Endothelial cell of umbilical vein (primary cell): ENCODE measurements at regions not wholly inside any gene's neighbourhood (a gene's known extent, or its start where the extent isn't known, plus 50 kb on each side); places are given as distances from the start of the nearest gene placed in this dataset.

Experiments used
- BruUV-seq: library from RNA; stranded (reverse); fragments of 400-500 nt; replicated peaks from 2 replicates; lab custom pipeline; 2021; lab: Mats Ljungman, UMichigan
- CTCF ChIA-PET: fragments of 300-600, 350-600 bp; sonication (Branson Sonifier 250); formaldehyde crosslinking; loops from one replicate; lab custom pipeline; 2021; ENCODE audit warnings: antibody characterized with exemption, inconsistent platforms; lab: Charles Lee
- POLR2A ChIA-PET: fragments of 300-600, 350-600 bp; sonication (Branson Sonifier 250); formaldehyde crosslinking; loops from one replicate; lab custom pipeline; 2021; ENCODE audit warnings: antibody characterized with exemption, inconsistent platforms; lab: Charles Lee
- DNase-seq: peaks from one replicate; pipeline ENCODE4 v3.0.0-alpha.2; 2011; ENCODE audit warnings: low read depth, low spot score
- FAIRE-seq: peaks from 2 replicates; lab custom pipeline; 2011; peaks lifted over from hg19 to GRCh38; lab: Jason Lieb, UNC
- H2AFZ ChIP-seq: 2 replicates; pipeline ENCODE4 v1.6.0; 2012; ENCODE audit warnings: low read depth, low read length, control low read depth, inconsistent platforms
- H3K27ac ChIP-seq: 2 replicates; pipeline ENCODE4 v1.5.1; 2011; ENCODE audit warnings: low read depth, mild to moderate bottlenecking, control low read depth, low read length, moderate library complexity; ENCODE audit not compliant: insufficient read depth
- H3K27me3 ChIP-seq, 2 experiments: 2 replicates each; pipeline versions ENCODE4 v1.6.0 to v1.6.1; 2011; ENCODE audit warnings: low read length in 2 of 2, mixed read lengths in 1 of 2; ENCODE audit not compliant: control insufficient read depth in 2 of 2, insufficient read depth in 2 of 2
- H3K36me3 ChIP-seq, 2 experiments: 2 replicates in 1 of 2; 3 replicates in 1 of 2; pipeline ENCODE4 v1.5.1; 2011; ENCODE audit warnings: low read length in 2 of 2, mild to moderate bottlenecking in 1 of 2, moderate library complexity in 1 of 2; ENCODE audit not compliant: control insufficient read depth in 2 of 2, insufficient read depth in 2 of 2; ENCODE audit errors: extremely low read depth in 1 of 2
- H3K4me1 ChIP-seq: 3 replicates; pipeline ENCODE4 v1.5.1; 2011; ENCODE audit warnings: mild to moderate bottlenecking, low read length; ENCODE audit not compliant: control insufficient read depth, insufficient read depth; ENCODE audit errors: extremely low read depth
- H3K4me2 ChIP-seq: 2 replicates; pipeline ENCODE4 v1.6.1; 2011; ENCODE audit warnings: low read length, control low read depth, mixed read lengths; ENCODE audit not compliant: insufficient read depth
- H3K4me3 ChIP-seq, 3 experiments: fragments of 200-600 bp in 1 of 3; sonication (generic), shearing (Covaris generic) in 1 of 3; replicated peaks in 1 of 3; 2 replicates each; pipeline ENCODE4 v1.5.1; 2011 to 2016; ENCODE audit warnings: control low read depth in 3 of 3, low read length in 3 of 3, mild to moderate bottlenecking in 2 of 3, inconsistent platforms in 1 of 3, low read depth in 1 of 3, moderate library complexity in 1 of 3; ENCODE audit not compliant: insufficient read depth in 1 of 3
- H3K79me2 ChIP-seq: 2 replicates; pipeline ENCODE4 v1.6.0; 2012; ENCODE audit warnings: low read length, inconsistent platforms; ENCODE audit not compliant: control insufficient read depth, insufficient read depth
- H3K9ac ChIP-seq: replicated peaks from 2 replicates; pipeline ENCODE3; 2011; ENCODE audit warnings: low read length, control low read depth; ENCODE audit not compliant: insufficient read depth; ENCODE audit errors: extremely low read depth
- H3K9me1 ChIP-seq: replicated peaks from 3 replicates; pipeline ENCODE4 v1.6.0; 2011; ENCODE audit warnings: mild to moderate bottlenecking, low read length; ENCODE audit not compliant: control insufficient read depth, insufficient read depth; ENCODE audit errors: extremely low read depth
- H3K9me3 ChIP-seq: replicated peaks from 2 replicates; pipeline ENCODE4 v1.5.1; 2012; ENCODE audit warnings: low read length, inconsistent platforms; ENCODE audit not compliant: control insufficient read depth, insufficient read depth
- H4K20me1 ChIP-seq: replicated peaks from 2 replicates; pipeline ENCODE3; 2011; ENCODE audit warnings: mild to moderate bottlenecking, low read length; ENCODE audit not compliant: control insufficient read depth, insufficient read depth; ENCODE audit errors: extremely low read depth
- EZH2 ChIP-seq: IDR thresholded peaks from 2 replicates; pipeline ENCODE4 v1.6.1; 2012; ENCODE audit warnings: borderline replicate concordance, low read depth, mild to moderate bottlenecking, moderate library complexity, low read length, inconsistent platforms; ENCODE audit not compliant: severe bottlenecking
- FOS ChIP-seq: IDR thresholded peaks from 2 replicates; pipeline ENCODE4 v1.6.1; 2011; ENCODE audit warnings: mild to moderate bottlenecking, low read length, moderate library complexity, borderline replicate concordance; ENCODE audit not compliant: insufficient read depth
- GATA2 ChIP-seq: IDR thresholded peaks from 2 replicates; pipeline ENCODE4 v1.7.0; 2011; ENCODE audit warnings: low read depth, mild to moderate bottlenecking, moderate library complexity, mixed read lengths, low read length; ENCODE audit not compliant: insufficient read length, insufficient read depth
- JUN ChIP-seq: IDR thresholded peaks from 2 replicates; pipeline ENCODE4 v1.6.1; 2011; ENCODE audit warnings: borderline replicate concordance, low read depth; ENCODE audit not compliant: insufficient read length, insufficient read depth
- MYC ChIP-seq: IDR thresholded peaks from one replicate; pipeline ENCODE4 v1.6.1; 2011; ENCODE audit warnings: mild to moderate bottlenecking, low read depth, low read length
- POLR2A ChIP-seq: IDR thresholded peaks from 2 replicates; pipeline ENCODE4 v1.6.1; 2012; ENCODE audit warnings: low read depth, mild to moderate bottlenecking, control low read depth, low read length
- POLR2AphosphoS5 ChIP-seq: IDR thresholded peaks from 2 replicates; pipeline ENCODE4 v1.6.1; 2012; ENCODE audit warnings: low read depth, mild to moderate bottlenecking, control low read depth, low read length, moderate library complexity; ENCODE audit not compliant: insufficient read depth
- dilution Hi-C: fragments of 300-500 bp; cut with MboI; formaldehyde crosslinking; loops from one replicate; pipeline ENCODE4 v1.15.0; 2019; ENCODE audit warnings: low sequenced_read_pairs; ENCODE audit not compliant: extremely low pct_ligation_motif_present
- intact Hi-C: fragments of 100-400 bp; cut with micrococcal nuclease; formaldehyde crosslinking; loops from one replicate; pipeline ENCODE4 v1.10.0; 2022
- TF ChIP-seq, protein P1 (sequence below): IDR thresholded peaks from 2 replicates; pipeline ENCODE4 v1.6.1; 2011; ENCODE audit not compliant: insufficient read depth, insufficient read length
- TF ChIP-seq, protein P2 (sequence below), 2 donors: IDR thresholded peaks; 1 replicate in 1 of 2; 2 replicates in 1 of 2; pipeline ENCODE4 v1.5.1; 2011; ENCODE audit warnings: low read length in 2 of 2, mild to moderate bottlenecking in 2 of 2, moderate library complexity in 2 of 2, control low read depth in 1 of 2, inconsistent platforms in 1 of 2, low read depth in 1 of 2; ENCODE audit not compliant: insufficient read depth in 1 of 2; ENCODE audit errors: extremely low read depth in 1 of 2

DNA sequence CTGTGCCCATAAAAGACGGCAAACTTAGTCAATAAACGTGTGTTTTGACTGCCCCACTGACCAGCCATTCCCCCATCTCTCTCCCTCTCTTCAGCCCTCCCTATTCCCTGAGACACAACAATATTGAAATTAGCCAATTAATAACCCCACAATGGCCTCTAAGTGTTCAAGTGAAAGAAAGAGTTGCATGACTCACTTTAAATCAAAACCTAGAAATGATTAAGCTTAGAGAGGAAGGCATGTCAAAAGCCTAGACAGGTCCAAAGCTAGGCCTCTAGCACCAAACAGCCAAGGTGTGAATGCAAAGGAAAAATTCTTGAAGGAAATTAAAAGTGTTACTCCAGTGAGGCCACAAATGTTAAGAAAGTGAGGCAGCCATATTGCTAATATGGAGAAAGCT lies 261.6 kb upstream of the TBX18 start:
- H4K20me1 ChIP-seq, result no peaks in the 10 kb centered on the region
- ChIA-PET CTCF (interaction anchor here (1.3 kb wide), 1 partner anchor 12 kb away, joined by 4 read pairs; no protein-coding TSS in a partner anchor), POLR2A (no interaction called here)
- H3K9me1 ChIP-seq, result no peaks in the 10 kb centered on the region
- TF ChIP-seq, protein P1, sequence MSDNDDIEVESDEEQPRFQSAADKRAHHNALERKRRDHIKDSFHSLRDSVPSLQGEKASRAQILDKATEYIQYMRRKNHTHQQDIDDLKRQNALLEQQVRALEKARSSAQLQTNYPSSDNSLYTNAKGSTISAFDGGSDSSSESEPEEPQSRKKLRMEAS, result no peak
- TF ChIP-seq FOS (no peak), POLR2A (no peak)
- no peak overlapping the region for H3K9ac ChIP-seq
- no peak overlapping the region for H3K4me3 ChIP-seq
- H3K4me1 ChIP-seq, result no peaks in the 10 kb centered on the region
- no peak for FAIRE-seq
- H3K27me3 ChIP-seq, result peaks cover 6 to 16% of the 10 kb centered on the region in 2 experiments
- no peak overlapping the region for H3K4me2 ChIP-seq
- dilution Hi-C loops, result no loop called here
- no peaks in the 10 kb centered on the region for H3K9me3 ChIP-seq
- no peak overlapping the region for H2AFZ ChIP-seq
- BruUV-seq, result no TSS peak
- H3K27ac ChIP-seq, result no peak overlapping the region
- intact Hi-C loops, result no loop called here
- H3K79me2 ChIP-seq, result no peaks in the 10 kb centered on the region
- no peaks in the 10 kb centered on the region for H3K36me3 ChIP-seq
- DNase-seq, result no peak

DNA sequence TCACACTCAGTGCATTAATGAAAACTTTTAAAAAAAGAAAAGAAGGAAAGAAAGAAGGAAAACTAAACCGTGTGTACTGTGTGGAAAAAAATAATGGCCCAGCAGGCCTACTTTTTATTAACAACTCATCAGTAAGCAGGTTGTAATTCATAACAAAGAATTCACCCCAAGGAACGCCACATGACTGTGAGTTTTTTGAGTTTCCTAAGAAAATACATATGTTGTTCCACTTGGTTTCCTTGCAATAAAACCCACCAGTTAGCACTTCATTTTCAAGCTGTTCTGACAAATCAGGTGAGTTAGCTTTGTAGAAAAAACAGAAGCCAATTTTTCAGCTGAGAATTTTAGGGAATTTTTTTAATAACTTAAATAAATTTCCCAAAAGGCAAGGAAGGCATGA lies 259.3 kb upstream of the TBX18 start:
- Histone ChIP-seq H3K27me3 (peaks cover 9 to 23% of the 10 kb centered on the region in 2 experiments), H3K4me2 (no peak overlapping the region), H4K20me1 (no peaks in the 10 kb centered on the region), H3K4me1 (no peaks in the 10 kb centered on the region), H3K9ac (no peak overlapping the region), H3K27ac (no peak overlapping the region), H3K79me2 (no peaks in the 10 kb centered on the region), H3K9me3 (no peaks in the 10 kb centered on the region), H3K9me1 (no peaks in the 10 kb centered on the region), H2AFZ (no peak overlapping the region), H3K4me3 (no peak overlapping the region), H3K36me3 (no peaks in the 10 kb centered on the region)
- no peak for DNase-seq
- ChIA-PET CTCF (no interaction called here), POLR2A (no interaction called here)
- intact Hi-C loops (no loop called here), dilution Hi-C loops (no loop called here)
- no TSS peak for BruUV-seq
- TF ChIP-seq EZH2 (no peak), MYC (no peak), POLR2AphosphoS5 (no peak), POLR2A (no peak), GATA2 (no peak), FOS (no peak), JUN (no peak)
- TF ChIP-seq, protein P2, sequence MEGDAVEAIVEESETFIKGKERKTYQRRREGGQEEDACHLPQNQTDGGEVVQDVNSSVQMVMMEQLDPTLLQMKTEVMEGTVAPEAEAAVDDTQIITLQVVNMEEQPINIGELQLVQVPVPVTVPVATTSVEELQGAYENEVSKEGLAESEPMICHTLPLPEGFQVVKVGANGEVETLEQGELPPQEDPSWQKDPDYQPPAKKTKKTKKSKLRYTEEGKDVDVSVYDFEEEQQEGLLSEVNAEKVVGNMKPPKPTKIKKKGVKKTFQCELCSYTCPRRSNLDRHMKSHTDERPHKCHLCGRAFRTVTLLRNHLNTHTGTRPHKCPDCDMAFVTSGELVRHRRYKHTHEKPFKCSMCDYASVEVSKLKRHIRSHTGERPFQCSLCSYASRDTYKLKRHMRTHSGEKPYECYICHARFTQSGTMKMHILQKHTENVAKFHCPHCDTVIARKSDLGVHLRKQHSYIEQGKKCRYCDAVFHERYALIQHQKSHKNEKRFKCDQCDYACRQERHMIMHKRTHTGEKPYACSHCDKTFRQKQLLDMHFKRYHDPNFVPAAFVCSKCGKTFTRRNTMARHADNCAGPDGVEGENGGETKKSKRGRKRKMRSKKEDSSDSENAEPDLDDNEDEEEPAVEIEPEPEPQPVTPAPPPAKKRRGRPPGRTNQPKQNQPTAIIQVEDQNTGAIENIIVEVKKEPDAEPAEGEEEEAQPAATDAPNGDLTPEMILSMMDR (IDR thresholded peaks at IDR 0.05; ENCODE audit: extremely low read depth in 1 of 2, insufficient read depth in 1 of 2, low read depth in 1 of 2, low read length in 2 of 2), result no peak
- TF ChIP-seq, protein P1, result no peak
- FAIRE-seq, result no peak
